ENCODE measurements at regions not wholly inside any gene's neighbourhood (a gene's known extent, or its start where the extent isn't known, plus 50 kb on each side); places are given as distances from the start of the nearest gene placed in this dataset.

GRCh38 chr13:107117327-107118012 lies 549.5 kb upstream of the ARGLU1 start:
- no peak overlapping the region for H3K4me3 Mint-ChIP-seq
- no peak for TF ChIP-seq CTCF (IDR thresholded peaks at IDR 0.05; ENCODE audit: unreplicated experiment)
- H3K36me3 Mint-ChIP-seq = no peaks in the 10 kb centered on the region
- H3K9me3 Mint-ChIP-seq = peaks cover 12% of the 10 kb centered on the region
- peaks cover 2% of the 10 kb centered on the region for H3K27me3 Mint-ChIP-seq (ENCODE audit: low read depth)
- no peak overlapping the region for H3K27ac Mint-ChIP-seq
- DNase-seq (ENCODE audit: low spot score in 2 of 2, unreplicated experiment in 2 of 2) = no peak
- H3K4me1 Mint-ChIP-seq = peaks cover 2% of the 10 kb centered on the region

- Mint-ChIP-seq H3K9me3 (peaks cover 46% of the 10 kb centered on the region), H3K4me1 (no peaks in the 10 kb centered on the region), H3K4me3 (no peak overlapping the region), H3K36me3 (peaks cover 23% of the 10 kb centered on the region), H3K27me3 (ENCODE audit: low read depth) (peaks cover 2% of the 10 kb centered on the region), H3K27ac (no peak overlapping the region)
- no peak for TF ChIP-seq CTCF (IDR thresholded peaks at IDR 0.05; ENCODE audit: unreplicated experiment)
- no peak for DNase-seq (ENCODE audit: low spot score in 2 of 2, unreplicated experiment in 2 of 2)
These were observed 545.5 kb upstream of the ARGLU1 start for GRCh38 chr13:107113387-107113786.

- no peak for TF ChIP-seq CTCF (IDR thresholded peaks at IDR 0.05; ENCODE audit: unreplicated experiment)
- Mint-ChIP-seq H3K9me3 (peaks cover 60% of the 10 kb centered on the region), H3K36me3 (peaks cover 27% of the 10 kb centered on the region), H3K4me1 (no peaks in the 10 kb centered on the region), H3K27me3 (ENCODE audit: low read depth) (no peaks in the 10 kb centered on the region), H3K27ac (no peak overlapping the region), H3K4me3 (no peak overlapping the region)
- DNase-seq (ENCODE audit: low spot score in 2 of 2, unreplicated experiment in 2 of 2) = no peak
These were observed 543.3 kb upstream of the ARGLU1 start for GRCh38 chr13:107111248-107111647.

- H3K27ac Mint-ChIP-seq = peak overlapping the region; percentile 22
- peaks cover 16% of the 10 kb centered on the region for H3K36me3 Mint-ChIP-seq
- peaks cover 26% of the 10 kb centered on the region for H3K9me3 Mint-ChIP-seq
- DNase-seq (ENCODE audit: low spot score in 2 of 2, unreplicated experiment in 2 of 2) = no peak
- peaks cover 21% of the 10 kb centered on the region for H3K4me1 Mint-ChIP-seq
- no peaks in the 10 kb centered on the region for H3K27me3 Mint-ChIP-seq (ENCODE audit: low read depth)
- no peak overlapping the region for H3K4me3 Mint-ChIP-seq
- TF ChIP-seq CTCF (IDR thresholded peaks at IDR 0.05; ENCODE audit: unreplicated experiment) = no peak
These were observed 536.7 kb upstream of the ARGLU1 start for GRCh38 chr13:107104631-107105030.

- Mint-ChIP-seq H3K36me3 (peaks cover 3% of the 10 kb centered on the region), H3K4me3 (no peak overlapping the region), H3K4me1 (peaks cover 36% of the 10 kb centered on the region), H3K9me3 (peaks cover 9% of the 10 kb centered on the region), H3K27ac (no peak overlapping the region), H3K27me3 (ENCODE audit: low read depth) (no peaks in the 10 kb centered on the region)
- no peak for DNase-seq (ENCODE audit: low spot score in 2 of 2, unreplicated experiment in 2 of 2)
- no peak for TF ChIP-seq CTCF (IDR thresholded peaks at IDR 0.05; ENCODE audit: unreplicated experiment)
These were observed 534.7 kb upstream of the ARGLU1 start for GRCh38 chr13:107102676-107103075.
